HG03139 (cell line): ENCODE measurements at regions not wholly inside any gene's neighbourhood (a gene's known extent, or its start where the extent isn't known, plus 50 kb on each side); places are given as distances from the start of the nearest gene placed in this dataset.
"Not testable (repeated sequence)": the region's sequence is repeated elsewhere in the genome, so short reads cannot be mapped to it uniquely, and the experiment has no call there.

Experiments
- ATAC-seq: cut with Tn5 transposase; IDR thresholded peaks from one replicate; pipeline ENCODE4 v1.9.1; 2021; ENCODE audit not compliant: unreplicated experiment

GRCh38 chr5:162769019-162769418 is 668.4 kb upstream of the CCNG1 start:
- no peak for ATAC-seq

DNA sequence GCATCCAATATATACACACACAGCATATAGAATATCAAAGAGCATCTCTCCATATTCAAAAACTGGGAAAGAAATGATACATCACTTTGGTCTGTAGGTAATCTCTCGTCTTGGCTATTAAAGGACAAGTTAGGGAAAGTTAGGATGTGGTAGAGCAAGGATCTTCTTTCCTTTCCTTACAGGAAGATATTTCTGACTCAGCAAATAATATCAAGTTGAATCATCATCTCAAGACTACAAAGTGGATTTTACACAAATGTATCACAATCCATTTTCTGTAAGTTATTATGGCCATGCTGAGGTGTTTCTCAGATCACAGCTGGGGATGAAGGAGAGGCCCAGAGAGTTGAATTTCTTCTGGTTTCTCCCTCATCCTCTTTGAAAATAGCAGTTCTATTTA is 651.7 kb upstream of the CCNG1 start:
- no peak for ATAC-seq

- ATAC-seq: no peak
These were observed 651.2 kb upstream of the CCNG1 start for GRCh38 chr5:162786234-162786633.

DNA sequence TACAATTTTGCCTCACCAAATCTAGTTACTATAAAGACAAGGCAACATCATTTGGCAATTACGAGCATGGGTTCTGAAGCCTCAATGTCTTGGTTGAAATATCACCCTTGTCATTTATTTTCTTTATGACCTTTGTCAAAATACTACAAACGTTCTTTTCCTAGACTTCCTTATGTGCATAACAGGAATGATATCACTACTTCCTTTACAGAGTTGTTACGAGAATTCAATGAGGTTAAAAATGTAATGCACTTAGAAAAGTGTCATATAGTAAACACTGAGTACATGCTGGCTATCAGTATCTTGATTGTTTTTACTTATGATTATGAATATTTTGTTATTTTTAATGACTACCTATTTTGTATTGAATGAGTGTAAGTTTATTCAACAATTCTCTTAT is 640.9 kb upstream of the CCNG1 start:
- no peak for ATAC-seq

GRCh38 chr5:162800301-162800700 is 637.1 kb upstream of the CCNG1 start:
- no peak for ATAC-seq

DNA sequence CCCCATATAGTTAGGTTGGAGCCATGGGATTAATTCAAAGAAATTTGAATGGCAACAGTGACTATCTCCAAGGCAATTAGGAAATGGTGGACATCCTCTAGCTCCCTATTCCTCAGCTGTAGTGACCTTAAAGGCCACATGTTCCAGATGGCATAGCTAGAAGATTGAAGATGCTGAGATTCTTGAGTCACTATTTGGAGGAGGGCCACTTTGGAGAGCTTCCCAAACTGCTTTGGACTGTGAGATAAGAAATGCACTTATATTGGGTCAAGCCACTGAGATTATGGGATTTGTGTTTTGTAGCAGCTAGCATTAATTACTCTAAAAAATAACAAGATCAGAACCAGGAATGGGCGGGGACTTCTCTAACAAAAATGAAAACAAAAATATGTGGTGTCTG is 636.2 kb upstream of the CCNG1 start:
- ATAC-seq: no peak

DNA sequence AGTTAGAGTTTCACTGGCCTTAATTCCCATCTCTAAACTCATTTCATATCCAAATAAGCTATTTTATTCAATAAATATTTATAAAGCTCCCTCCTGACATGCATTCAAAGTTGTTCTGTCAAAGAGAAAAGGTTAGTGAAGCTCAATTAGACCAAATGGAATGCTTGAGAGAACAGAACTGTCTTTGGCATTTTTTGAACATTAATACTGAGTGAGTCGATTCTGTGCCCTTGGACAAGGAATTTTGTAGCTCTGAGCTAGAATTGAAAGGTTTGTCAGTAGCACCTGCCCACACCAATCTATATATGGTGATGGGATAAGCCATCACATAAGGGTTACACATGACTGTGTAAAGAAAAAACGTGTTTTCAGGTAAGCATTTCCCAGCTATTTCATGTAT is 631.2 kb upstream of the CCNG1 start:
- no peak for ATAC-seq

- ATAC-seq: no peak
These were observed 626.3 kb upstream of the CCNG1 start for GRCh38 chr5:162811071-162811470.

DNA sequence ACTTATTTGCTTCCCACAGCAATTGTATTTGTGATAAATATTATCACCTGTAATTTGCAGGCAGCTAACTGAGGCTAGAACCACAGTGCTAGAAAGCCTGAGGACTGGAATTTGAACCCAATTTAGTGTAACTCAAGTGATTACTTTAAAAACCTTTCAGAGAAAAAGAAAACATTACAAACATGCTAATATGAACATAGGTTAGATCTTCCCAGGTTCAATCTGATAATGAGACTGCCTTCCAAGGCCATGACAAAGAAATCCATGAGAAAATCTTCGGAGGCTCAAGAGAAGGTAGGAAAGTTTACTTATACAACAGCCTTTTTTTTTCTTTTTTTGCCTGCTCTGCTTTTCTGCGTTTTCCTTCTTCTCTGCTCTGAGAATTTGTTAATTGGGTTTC is 620.6 kb upstream of the CCNG1 start:
- no peak for ATAC-seq

DNA sequence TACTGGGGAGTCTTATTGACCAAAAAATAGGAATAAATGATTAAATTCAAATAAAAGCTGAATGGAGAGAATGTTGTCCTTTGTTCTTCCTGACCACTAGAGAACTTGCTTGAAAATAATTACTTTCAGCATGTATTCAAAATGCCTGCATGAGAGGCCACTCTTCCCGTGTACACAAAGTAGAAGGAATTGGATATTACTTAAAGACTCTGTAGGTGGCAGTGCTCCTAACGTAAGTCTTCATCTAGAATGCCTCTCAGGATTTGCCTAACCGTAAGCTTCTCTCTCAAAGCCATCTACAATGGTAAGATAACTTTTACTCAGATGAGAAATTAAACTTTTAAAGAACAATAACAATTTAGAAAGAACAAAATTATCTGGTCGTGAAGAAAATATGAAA is 620.0 kb upstream of the CCNG1 start:
- ATAC-seq: no peak

GRCh38 chr5:162821664-162822063 is 615.7 kb upstream of the CCNG1 start:
- not testable (repeated sequence) for ATAC-seq

GRCh38 chr5:162824360-162824759 is 613.0 kb upstream of the CCNG1 start:
- no peak for ATAC-seq

- no peak for ATAC-seq
These were observed 600.2 kb upstream of the CCNG1 start for GRCh38 chr5:162837155-162837554.

DNA sequence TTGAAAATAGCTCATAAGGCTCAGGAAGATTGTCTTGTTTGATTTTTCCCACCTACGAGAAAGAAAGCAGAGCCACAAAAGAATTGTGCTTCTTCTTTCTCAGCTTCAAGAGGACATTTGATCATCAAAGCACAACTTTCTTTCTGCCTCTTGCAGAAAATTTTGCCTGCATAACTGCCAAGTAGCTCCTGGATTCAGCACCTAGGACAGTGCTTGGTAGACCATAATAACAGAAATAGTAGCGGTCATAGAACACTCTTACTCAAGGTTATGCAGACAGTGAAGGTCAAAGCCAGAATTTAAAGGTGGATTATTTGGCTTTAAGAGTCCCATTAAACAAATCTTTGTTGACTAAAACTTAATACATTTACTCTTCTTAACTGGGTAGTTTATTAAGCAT is 594.7 kb upstream of the CCNG1 start:
- ATAC-seq: no peak

- no peak for ATAC-seq
These were observed 585.3 kb upstream of the CCNG1 start for GRCh38 chr5:162852134-162852533.

- no peak for ATAC-seq
These were observed 578.6 kb upstream of the CCNG1 start for GRCh38 chr5:162858770-162859169.

DNA sequence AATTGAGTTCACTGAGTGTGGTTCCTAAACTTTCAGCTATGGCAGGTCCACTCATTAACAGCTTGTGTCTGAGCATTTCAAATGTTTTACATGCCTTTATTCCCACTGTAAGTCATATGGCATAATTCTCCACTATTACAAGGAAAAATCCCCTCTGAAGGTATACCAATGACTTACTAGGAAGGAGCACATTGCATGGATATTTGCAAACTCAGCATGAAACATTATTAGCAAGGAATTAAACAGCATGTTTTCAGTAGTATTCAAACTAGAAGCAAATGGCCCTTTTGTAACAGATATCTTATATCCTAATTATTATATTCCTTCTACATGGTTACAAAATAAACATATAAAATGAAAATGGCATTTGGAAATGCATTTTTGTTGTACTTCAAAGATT is 566.4 kb upstream of the CCNG1 start:
- no peak for ATAC-seq

- ATAC-seq: no peak
These were observed 554.8 kb upstream of the CCNG1 start for GRCh38 chr5:162882629-162883028.

DNA sequence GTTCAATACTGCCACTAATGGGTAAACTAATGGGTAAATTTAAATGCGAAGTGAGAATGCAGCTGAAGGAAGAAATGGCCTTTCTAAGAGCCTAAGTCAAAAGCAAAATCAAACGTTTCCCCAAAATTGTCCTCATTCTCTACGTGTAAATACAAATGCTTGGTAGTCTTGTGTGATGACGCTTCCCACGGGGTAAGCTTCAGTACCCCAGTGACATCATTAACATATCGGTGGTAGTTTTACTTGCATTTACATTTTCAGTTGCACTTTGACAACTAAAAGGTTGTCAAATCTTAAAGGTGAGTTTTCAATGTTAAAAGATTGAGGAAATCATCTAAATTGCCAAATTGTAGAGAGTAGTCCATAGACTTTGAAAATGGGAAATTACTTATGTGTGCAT is 550.7 kb upstream of the CCNG1 start:
- ATAC-seq: no peak

DNA sequence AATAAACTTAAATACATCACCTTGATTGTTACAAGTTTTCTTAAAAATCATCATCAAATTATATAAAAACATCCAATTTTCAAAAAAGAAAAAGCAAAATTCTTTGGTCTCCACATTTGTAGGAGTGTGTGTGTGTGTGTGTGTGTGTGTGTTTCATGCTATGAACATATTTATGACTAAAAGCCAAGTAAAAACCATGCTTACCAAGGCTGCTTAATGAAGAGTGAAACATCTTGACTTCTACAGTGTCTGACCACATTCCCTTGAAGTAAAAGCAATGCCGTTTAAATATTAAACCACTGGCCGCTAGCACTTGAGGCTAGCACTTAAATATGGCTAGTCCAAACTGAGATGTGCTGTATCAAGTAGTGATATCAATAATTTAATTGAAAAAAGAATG is 549.1 kb upstream of the CCNG1 start:
- no peak for ATAC-seq

DNA sequence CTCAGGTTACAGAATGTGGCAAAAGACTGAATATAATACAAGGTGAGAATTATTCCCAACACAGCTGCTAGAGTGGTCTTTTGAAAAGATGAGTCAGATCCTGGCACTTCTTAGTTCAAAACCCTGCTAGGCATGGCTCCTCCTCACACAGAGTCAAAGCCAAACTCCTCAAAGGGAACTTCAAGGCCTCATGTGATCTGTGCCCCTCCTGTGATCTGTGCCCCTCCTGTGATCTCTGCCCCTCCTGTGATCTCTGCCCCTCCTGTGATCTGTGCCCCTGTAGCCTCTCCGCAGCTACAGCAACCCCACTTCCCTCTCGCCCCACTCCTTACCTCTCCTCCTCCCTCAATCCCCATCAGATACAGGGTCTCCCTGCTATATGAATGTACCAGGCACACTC is 525.5 kb upstream of the CCNG1 start:
- no peak for ATAC-seq

DNA sequence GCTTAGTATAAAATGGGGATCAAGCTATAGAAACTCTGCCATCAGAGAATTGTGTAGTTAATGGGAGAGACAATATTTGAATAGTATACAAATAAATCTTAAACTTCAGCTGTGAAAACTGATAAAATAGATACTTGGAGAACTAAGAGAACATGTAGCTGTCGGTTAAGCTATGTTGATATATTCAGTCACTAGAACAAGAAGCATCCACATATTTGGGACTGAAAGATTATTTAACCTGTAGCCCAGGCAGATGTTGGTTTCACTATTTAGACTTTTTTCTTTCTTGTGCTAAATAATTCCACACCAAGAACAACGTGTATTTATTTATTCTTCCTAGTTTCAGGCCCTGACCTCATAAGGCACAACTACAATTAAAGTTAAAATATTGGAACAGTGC is 521.0 kb upstream of the CCNG1 start:
- ATAC-seq: no peak

- ATAC-seq: no peak
These were observed 508.3 kb upstream of the CCNG1 start for GRCh38 chr5:162929104-162929503.

DNA sequence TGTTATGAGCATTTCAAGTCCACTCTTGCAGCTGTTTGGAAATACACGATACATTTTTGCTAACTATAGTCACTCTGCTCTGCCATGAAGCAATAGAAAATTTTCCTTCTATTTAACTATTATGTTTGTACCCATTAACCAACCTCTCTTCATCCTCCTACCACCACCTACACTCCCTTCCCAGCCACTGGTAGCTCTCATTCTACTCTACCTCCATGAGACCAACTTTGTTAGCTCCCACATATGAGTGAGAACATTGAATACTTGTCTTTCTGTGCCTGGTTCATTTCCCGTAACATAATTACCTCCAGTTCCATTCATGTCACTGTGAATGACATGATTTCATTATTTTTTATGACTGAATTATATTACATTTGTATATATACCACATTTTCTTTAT is 505.9 kb upstream of the CCNG1 start:
- no peak for ATAC-seq
